ENCODE measurements at regions not wholly inside any gene's neighbourhood (a gene's known extent, or its start where the extent isn't known, plus 50 kb on each side); places are given as distances from the start of the nearest gene placed in this dataset.
"Not testable (repeated sequence)": the region's sequence is repeated elsewhere in the genome, so short reads cannot be mapped to it uniquely, and the experiment has no call there.

DNA sequence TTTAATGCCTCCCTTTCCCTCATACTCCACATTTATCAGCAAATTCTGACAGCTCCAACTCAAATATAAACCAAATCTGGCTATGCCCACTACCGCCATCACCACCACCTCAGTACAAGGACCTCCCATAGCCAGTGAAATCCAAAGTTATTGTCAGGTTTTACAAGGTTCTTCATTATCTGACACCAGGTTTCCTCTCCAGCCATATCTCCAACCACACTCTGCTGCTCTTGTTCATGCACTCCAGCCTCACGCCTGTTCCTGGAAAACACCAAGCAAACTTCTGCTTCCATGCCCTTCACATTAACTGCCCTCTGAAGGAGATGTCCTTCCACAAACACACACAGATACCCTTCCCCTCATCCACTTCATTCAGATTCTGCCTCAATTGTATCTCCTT lies 102.2 kb upstream of the MIR17HG start:
- Histone ChIP-seq H3K9me3 (no peaks in the 10 kb centered on the region), H3K36me3 (ENCODE audit: low read depth) (no peaks in the 10 kb centered on the region), H3K4me1 (ENCODE audit: low read depth) (no peaks in the 10 kb centered on the region), H3K4me3 (no peak overlapping the region)
- TF ChIP-seq, protein P1, sequence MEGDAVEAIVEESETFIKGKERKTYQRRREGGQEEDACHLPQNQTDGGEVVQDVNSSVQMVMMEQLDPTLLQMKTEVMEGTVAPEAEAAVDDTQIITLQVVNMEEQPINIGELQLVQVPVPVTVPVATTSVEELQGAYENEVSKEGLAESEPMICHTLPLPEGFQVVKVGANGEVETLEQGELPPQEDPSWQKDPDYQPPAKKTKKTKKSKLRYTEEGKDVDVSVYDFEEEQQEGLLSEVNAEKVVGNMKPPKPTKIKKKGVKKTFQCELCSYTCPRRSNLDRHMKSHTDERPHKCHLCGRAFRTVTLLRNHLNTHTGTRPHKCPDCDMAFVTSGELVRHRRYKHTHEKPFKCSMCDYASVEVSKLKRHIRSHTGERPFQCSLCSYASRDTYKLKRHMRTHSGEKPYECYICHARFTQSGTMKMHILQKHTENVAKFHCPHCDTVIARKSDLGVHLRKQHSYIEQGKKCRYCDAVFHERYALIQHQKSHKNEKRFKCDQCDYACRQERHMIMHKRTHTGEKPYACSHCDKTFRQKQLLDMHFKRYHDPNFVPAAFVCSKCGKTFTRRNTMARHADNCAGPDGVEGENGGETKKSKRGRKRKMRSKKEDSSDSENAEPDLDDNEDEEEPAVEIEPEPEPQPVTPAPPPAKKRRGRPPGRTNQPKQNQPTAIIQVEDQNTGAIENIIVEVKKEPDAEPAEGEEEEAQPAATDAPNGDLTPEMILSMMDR (IDR thresholded peaks at IDR 0.05): no peak
- intact Hi-C loops (cut with DNase I, micrococcal nuclease): loop anchor here in 1 of 2 donors (10.0 kb wide), 1 partner anchor 110 kb away; no protein-coding TSS in a partner anchor
- DNase-seq (no peak), ATAC-seq (no peak)

DNA sequence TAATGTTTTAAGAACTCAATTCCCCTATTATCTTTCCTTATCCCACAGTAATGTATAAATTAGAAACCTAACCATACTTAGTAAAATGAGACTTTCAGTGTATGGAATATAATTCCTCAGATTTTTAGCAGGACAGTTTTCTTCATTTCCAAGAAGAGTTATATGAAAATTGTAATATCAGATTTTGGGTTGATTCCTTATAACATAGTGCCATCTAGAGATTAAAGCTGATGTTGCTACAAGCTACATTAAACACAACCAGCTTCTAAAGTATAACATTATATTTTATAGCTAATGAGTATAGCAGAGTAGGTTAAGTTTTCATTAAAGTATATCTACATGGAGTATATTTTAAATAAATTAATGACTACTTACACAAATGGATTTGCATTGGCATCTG lies 99.7 kb upstream of the MIR17HG start:
- H3K36me3 ChIP-seq (ENCODE audit: low read depth): no peaks in the 10 kb centered on the region
- intact Hi-C loops (cut with DNase I, micrococcal nuclease): loop anchor here in 1 of 2 donors (10.0 kb wide), 1 partner anchor 113 kb away; no protein-coding TSS in a partner anchor
- no peak overlapping the region for H3K4me3 ChIP-seq
- no peak for ATAC-seq
- no peak for DNase-seq
- TF ChIP-seq, protein P1 (IDR thresholded peaks at IDR 0.05): no peak
- no peaks in the 10 kb centered on the region for H3K9me3 ChIP-seq
- H3K4me1 ChIP-seq (ENCODE audit: low read depth): no peaks in the 10 kb centered on the region

- Histone ChIP-seq H3K4me3 (no peak overlapping the region), H3K36me3 (ENCODE audit: low read depth) (no peaks in the 10 kb centered on the region), H3K4me1 (ENCODE audit: low read depth) (no peaks in the 10 kb centered on the region), H3K9me3 (no peaks in the 10 kb centered on the region)
- DNase-seq (no peak), ATAC-seq (no peak)
- intact Hi-C loops (cut with DNase I, micrococcal nuclease): loop anchor here in 1 of 2 donors (10.0 kb wide), 1 partner anchor 113 kb away; no protein-coding TSS in a partner anchor
- TF ChIP-seq, protein P1 (IDR thresholded peaks at IDR 0.05): no peak
Measured at GRCh38 chr13:91248249-91248648, 99.2 kb upstream of the MIR17HG start.

DNA sequence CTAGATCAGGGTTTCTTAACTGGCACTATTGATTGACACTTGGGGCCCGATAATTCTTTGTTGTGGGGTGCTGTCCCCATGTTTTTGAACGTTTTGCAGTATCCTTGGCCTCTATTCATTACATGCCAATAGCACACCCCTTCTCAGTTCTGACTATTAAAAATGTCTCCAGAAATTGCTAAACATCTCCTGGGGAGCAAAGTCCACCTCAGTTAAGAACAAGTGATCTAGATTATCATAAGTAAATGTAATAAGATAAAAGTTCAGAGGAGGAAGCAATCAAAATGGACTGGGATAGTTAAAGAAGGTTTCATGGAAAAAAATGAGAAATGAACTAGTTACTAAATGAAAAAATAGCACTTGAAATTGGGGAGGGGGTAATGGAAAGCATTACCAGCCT lies 98.1 kb upstream of the MIR17HG start:
- Histone ChIP-seq H3K9me3 (no peaks in the 10 kb centered on the region), H3K4me3 (no peak overlapping the region), H3K4me1 (ENCODE audit: low read depth) (no peaks in the 10 kb centered on the region), H3K36me3 (ENCODE audit: low read depth) (no peaks in the 10 kb centered on the region)
- ATAC-seq: no peak
- intact Hi-C loops (cut with DNase I, micrococcal nuclease): loop anchor here in 1 of 2 donors (10.0 kb wide), 1 partner anchor 115 kb away; no protein-coding TSS in a partner anchor
- TF ChIP-seq, protein P1 (IDR thresholded peaks at IDR 0.05): no peak
- peak in 1 of 3 donors; percentile 5 for DNase-seq

- intact Hi-C loops (cut with DNase I, micrococcal nuclease): loop anchor here in 1 of 2 donors (10.0 kb wide), 1 partner anchor 115 kb away; no protein-coding TSS in a partner anchor
Measured at GRCh38 chr13:91249861-91250260, 97.6 kb upstream of the MIR17HG start.

GRCh38 chr13:91251573-91251972 lies 95.9 kb upstream of the MIR17HG start:
- intact Hi-C loops (cut with DNase I, micrococcal nuclease); H3K9me3 ChIP-seq; DNase-seq; H3K4me3 ChIP-seq; H3K36me3 ChIP-seq (ENCODE audit: low read depth); H3K4me1 ChIP-seq (ENCODE audit: low read depth); ATAC-seq: not testable (repeated sequence)

More at GRCh38 chr13:91249861-91250260, 97.6 kb upstream of the MIR17HG start:
- ATAC-seq (no peak), DNase-seq (no peak)
- Histone ChIP-seq H3K4me1 (ENCODE audit: low read depth) (no peaks in the 10 kb centered on the region), H3K4me3 (no peak overlapping the region), H3K9me3 (no peaks in the 10 kb centered on the region), H3K36me3 (ENCODE audit: low read depth) (no peaks in the 10 kb centered on the region)
- TF ChIP-seq, protein P1 (IDR thresholded peaks at IDR 0.05): no peak
